GM18867 (cell line): ENCODE measurements at regions not wholly inside any gene's neighbourhood (a gene's known extent, or its start where the extent isn't known, plus 50 kb on each side); places are given as distances from the start of the nearest gene placed in this dataset.

Source experiments
- ATAC-seq: cut with Tn5 transposase; IDR thresholded peaks from one replicate; pipeline ENCODE4 v1.9.1; 2021; ENCODE audit warnings: mild to moderate bottlenecking, moderate library complexity; ENCODE audit not compliant: unreplicated experiment

- no peak for ATAC-seq
Measured at GRCh38 chr20:39310363-39310995, 348.3 kb downstream of the DHX35 start.

- ATAC-seq, result no peak
Measured at GRCh38 chr20:39309458-39309857, 347.3 kb downstream of the DHX35 start.

DNA sequence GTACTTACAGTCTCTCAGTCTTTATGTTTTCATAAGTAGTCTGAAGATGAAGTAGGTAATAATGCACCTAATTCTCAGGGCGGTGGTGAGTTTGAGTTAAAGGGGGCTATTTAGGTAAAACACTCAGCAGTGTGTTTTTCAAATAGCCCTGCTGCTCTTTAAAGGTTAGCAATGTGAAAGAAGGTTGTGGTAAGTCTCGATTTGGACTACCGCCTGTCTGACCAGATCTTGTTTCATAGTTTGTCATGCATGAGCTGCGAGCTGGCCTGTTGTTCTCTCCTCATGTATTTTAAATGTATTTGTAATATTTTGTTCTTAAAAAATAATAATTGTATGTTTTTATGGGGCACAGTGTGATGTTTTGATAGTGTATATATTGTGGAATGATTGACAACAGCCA lies 340.2 kb downstream of the DHX35 start:
- ATAC-seq, result no peak

DNA sequence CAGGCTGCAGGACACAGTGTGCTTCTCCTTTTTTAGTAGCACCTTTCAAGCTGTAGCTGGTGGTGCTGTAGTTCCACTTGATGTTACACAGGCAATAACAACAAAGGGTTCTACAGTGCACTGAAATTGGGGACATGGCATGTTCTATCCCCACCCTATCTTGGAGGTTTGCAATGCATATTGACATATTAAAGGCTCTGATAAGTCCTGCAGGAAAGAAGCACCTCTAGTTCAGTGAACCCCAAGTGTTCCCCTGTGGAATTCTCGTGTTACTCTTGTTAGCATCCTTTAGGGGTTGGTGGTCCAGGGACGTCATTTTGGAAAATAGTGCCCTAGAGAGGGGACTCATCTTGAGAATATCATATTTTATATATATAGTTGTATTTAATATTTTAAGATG lies 337.6 kb downstream of the DHX35 start:
- ATAC-seq, result no peak

DNA sequence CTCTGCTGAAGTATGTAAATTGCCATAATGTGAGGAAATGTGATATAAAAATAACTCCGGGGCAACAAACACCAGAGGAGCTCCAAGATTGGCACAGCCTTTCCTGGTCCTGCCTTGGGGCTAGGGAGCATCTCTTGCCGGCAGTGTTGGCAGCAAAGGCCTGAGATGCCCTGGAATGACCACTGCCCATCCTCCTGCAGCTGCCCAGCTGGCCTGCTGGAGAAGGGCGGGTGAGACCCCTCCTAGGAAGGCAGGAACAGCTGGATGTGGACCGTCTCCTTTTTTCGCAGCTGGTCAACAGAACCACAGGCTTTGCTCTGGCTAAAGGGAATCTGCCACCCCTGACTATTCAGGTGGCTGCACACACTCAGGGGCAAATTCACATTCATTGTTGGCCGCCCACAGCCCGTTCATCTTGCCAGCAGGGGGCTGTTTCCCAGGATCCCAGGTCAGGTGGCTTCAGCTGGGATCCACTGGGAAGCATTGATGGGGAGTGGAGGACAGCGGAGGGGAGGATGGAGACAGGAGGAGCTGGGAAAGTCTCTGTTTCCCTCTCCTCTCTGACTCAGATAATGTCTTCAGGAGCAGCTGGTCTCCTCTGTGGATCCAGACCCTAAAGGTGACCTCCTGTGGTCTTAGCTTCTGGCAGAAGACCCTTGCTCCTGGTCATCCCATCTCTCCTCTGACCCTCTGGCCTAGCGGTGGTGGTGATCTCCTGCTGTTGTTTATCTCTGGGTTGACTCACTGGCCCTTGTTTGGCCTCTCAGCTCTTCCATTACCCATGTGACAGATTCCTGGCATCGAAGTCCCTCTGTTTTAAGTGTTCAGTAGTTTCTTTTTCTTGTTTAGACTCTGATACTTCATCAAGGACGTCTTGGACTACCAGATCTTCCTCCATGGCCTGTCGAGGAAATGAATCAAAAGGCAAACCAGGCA lies 336.7 kb downstream of the DHX35 start:
- no peak for ATAC-seq

- no peak for ATAC-seq
Measured at GRCh38 chr20:39298121-39298520, 336.0 kb downstream of the DHX35 start.

DNA sequence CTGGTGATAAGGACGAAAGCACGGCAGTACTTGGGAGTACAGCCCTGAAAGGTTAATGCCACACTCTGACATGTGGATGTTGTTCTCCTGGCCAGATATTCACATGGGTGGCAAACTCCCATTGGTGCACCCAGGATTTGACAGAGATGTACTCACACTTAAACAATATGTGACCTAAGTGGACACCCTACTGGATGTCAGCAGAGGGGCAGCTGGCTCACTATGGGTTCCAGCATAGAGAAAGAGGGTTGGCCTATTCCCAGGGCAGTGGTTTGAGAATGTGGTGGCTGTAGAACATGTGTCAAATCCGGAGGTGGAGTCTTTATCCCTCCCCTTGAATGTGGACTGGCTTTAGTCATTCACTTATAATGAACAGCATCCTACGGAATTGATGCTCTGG lies 333.2 kb downstream of the DHX35 start:
- no peak for ATAC-seq

DNA sequence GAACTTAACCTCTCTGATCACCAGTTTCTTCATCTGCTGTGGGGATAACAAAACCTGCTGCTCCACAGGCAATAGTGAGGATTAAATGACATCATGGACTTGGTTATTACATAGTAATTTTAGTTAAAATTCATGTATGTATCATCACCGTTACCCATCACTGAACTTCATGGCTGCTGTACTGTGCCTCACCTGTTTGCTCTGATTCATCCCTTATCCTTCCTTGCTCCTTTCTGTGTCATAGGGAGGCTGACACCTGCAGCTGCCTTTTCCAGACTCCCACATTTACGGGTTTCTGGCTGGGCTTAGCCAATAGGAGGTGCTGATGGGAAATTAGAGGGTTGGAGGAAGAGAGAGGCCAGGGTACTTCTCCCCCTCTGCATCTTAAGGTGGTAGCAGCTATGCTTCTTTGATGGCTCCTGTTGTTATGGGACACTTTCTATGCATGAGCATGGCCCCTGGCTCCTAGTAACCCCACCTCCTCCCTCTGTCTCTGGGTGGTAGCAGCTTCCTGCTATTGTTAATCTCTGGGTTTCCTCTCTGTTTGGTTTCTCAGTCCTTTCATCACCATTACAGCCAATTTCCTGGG lies 332.1 kb downstream of the DHX35 start:
- no peak for ATAC-seq

GRCh38 chr20:39292193-39292736 lies 330.1 kb downstream of the DHX35 start:
- no peak for ATAC-seq

- no peak for ATAC-seq
Measured at GRCh38 chr20:39291301-39291700, 329.2 kb downstream of the DHX35 start.

GRCh38 chr20:39290575-39290974 lies 328.4 kb downstream of the DHX35 start:
- no peak for ATAC-seq

- ATAC-seq, result no peak
Measured at GRCh38 chr20:39289831-39290230, 327.7 kb downstream of the DHX35 start.

DNA sequence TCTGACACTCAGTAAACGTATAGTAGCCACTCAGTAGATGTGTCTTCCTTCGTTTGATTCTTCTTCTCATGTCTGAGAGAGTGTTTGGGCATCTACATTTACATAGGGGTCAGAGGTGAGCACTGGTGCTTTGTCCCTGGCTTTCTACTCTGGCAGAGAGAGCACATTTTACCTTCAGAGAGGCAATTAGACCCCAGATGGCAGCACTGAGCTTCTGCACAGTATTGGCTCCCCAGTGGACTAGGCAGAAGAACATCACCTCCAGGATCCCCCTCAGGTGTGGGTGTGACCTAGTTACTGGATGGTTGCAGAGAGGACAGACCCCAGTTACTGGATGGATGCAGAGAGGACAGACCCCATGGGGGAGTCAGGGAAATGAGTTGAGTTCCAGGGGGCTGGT lies 327.2 kb downstream of the DHX35 start:
- ATAC-seq, result no peak

DNA sequence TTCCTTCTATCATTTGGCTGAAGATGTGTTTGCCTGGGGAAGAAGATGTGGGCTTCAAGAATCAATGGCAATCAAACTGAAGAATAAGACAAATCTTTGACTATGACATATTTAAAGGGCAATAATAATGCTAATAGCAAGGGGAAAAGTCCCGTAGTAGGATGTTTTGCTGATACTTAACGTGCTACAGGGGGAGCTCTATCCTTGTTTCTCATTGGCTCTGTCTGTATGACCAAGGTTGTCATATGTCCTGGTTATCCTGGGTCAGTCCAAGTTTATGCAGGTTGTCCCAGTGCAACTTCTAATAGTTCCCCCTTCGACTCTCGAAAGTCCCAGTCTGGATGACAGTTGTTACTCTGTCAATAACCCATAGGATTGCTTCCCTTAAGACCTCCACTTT lies 321.3 kb downstream of the DHX35 start:
- no peak for ATAC-seq

DNA sequence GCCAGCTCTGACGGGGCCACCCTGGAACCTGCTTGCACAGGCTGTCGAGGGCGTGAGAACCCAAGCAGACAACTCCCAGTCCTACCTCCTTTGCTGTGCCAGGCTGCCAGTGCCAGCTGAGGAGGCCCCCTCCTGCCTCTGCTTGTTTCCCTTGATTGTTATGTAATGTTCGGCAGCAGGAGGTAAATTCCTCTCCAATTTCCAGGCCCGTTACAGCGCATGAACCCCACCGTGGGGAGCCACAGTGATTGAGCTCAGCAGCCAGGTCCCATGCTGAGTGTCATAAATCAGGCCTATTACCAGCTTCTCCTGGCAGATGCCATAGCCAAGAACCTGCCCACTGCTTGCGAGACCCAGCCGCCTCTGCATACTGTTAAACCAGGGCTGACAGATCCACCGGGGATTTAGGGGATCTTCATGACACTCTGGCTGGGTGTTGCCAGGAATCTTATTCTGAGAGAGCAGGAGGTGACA lies 320.5 kb downstream of the DHX35 start:
- ATAC-seq, result no peak

- no peak for ATAC-seq
Measured at GRCh38 chr20:39280875-39281274, 318.7 kb downstream of the DHX35 start.

- ATAC-seq, result no peak
Measured at GRCh38 chr20:39278230-39278788, 316.2 kb downstream of the DHX35 start.

GRCh38 chr20:39277185-39277584 lies 315.0 kb downstream of the DHX35 start:
- ATAC-seq, result no peak

- ATAC-seq, result no peak
Measured at GRCh38 chr20:39270837-39271604, 308.9 kb downstream of the DHX35 start.

GRCh38 chr20:39269493-39270217 lies 307.5 kb downstream of the DHX35 start:
- no peak for ATAC-seq
